HT-29 (cell line): ENCODE measurements at regions not wholly inside any gene's neighbourhood (a gene's known extent, or its start where the extent isn't known, plus 50 kb on each side); places are given as distances from the start of the nearest gene placed in this dataset.

ENCODE experiments used
- DNase-seq: peaks from one replicate; pipeline ENCODE4 v3.0.0-alpha.2; 2015; ENCODE audit warnings: low spot score

DNA sequence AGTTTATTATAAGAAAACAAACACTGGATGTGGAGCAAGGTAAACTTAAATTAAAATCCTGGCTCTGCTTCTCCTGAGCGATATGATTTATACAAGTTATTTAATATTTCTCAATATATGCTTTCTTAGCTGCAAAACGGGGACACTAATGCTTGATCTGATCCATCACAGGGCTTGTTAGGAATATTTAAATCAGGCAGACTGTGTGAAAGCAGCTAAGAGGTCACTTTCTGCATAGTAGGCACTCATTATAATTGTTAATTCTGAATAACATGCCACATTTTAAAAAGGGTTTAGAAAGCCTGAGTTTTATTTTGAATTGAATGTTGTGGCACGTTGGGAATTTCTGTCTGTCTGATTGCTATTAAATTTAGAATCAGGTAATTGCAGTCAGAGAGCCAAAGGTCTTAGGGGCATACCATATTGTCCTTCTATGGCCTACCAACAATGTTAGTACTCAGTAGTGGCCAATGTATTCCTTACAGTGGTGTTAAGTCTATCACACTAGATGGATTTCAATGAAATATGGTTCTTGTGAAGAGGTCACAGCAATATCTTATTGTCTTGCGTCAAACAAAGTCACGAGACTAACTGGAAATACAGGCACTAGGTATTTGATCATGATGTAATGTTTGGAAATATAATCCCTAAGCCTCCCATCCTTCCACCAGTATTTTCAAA is 890.0 kb upstream of the CDH8 start:
- DNase-seq, result no peak

DNA sequence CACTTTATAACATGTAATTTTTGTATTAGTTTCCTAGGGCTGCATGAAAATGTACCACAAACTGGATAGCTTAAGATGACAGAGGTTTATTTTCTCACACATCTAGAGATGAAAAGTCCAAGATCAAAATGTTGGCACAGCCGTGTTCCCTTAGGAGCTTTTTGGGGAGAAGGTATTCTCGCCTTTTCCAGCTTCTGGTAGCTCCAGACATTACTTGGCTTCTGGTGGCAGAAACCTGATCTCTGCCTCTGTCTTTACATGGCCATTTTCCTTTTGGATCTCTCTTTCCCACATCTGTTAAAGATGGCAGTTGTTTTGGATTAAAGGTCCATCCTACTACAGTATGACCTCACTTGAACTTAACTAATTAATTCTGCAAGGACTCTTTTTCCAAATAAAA is 885.7 kb upstream of the CDH8 start:
- DNase-seq, result no peak

DNA sequence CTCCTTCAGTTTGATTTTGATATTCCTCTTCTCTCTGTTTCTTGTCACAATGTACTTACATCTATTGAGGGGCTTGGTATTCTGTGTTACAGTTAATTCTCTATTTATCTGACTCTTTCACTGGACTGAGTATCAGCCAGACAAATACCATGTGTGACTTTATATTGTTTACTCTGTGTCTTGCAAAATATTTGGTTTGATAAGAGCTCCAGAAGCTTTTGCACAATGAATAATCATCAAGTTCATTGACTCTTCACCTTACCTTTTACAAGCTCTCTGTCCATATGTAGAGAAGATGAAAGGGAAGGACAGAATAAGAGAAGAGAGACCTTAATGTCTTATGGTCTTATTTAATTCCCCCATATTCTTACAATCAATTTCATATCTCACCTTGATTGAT is 877.7 kb upstream of the CDH8 start:
- DNase-seq, result no peak

DNA sequence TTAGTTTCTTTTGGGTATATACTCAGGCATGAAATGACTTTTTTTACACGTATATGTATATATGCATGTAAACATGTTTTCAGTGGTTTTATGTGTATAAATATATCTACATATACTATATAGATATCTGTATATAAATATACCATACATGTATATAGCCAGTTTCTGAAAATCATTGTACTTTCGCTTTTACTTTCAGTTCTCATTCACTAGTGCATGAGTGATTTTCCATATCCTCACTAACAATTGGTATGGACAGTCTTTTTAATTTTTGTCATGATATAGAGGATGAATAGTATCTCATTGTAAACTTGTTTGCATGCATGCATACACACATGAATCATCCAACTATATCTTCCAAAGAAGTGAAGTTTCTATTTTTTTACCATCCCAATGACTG is 877.1 kb upstream of the CDH8 start:
- no peak for DNase-seq

DNA sequence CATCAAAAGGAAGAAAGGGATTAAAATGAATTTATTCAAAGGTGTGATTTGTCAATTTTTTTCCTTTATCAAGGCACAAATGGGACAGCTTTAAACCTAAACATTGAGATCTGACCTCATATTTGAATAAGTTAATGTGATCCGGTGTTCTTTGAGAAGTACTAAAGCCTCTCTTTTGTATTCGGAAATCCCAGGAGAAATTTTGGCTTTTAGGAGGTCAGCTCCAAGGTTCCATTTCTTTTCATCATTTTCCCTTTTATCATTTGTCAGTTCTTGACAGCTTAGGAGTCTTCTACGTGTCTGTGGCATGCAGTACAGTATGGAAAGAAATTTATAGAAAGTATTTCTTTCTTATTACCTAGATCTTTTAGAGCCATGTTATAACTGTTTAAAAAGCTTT is 873.4 kb upstream of the CDH8 start:
- no peak for DNase-seq

DNA sequence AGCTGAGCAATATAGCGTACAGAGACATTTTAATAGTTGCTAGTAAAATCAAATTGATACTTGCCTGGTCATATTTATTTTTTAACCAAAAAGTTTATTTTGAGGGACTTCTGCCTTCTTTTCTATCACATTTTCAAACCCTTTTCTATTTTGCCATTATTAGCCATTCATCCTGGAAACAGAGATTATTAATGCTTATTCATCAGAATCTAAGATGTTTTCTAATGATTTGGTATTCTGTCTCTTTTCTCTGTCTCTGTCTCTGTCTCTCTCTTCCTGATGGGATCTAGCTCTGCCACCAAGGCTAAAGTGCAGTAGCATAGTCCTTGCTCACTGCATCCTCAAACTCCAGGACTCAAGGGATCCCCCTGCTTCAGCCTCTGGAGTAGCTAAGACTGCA is 871.3 kb upstream of the CDH8 start:
- no peak for DNase-seq

DNA sequence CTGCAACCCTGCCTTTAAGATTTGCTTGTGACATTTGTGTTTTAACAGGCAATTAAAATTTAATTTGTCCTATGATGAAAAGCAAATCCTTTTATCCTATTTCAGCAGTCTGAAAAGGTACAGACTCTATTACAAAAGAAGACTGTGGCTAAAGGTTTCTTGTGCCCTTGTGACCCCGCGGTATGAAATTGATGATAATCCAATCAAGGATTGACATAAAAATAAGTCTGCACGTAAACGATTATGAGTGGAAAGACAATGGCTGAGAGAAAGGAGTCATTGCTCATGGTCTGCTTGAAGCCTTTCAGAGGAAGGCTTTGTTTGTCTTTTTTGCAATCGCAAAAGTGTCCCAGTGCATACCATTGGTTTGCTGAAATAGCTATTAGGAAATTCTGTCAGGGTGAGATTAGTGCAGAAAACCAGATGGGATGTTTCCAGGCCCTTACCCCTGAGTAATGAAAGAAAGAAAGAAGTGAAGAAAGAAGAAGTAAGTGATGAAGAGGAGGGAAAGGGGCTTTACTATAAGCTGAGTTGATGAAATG is 867.8 kb upstream of the CDH8 start:
- no peak for DNase-seq

DNA sequence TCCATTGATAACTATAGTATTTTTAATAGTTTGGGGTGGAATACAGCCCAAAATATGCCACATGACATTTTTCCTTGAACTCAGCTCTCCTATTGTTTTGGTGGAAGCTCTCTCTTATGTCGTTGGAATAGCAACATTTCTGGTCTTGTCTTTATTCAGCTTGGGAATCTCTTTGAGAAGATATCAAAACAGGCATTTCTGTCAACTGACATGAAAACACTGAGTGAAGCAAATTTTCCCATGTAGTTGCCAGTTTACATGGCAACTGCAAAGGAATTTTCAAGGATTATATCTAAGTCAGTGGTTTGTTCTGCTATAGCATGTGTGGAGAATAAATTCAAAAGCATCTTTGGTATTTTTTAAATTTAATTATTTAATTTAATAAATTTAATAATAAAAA is 863.5 kb upstream of the CDH8 start:
- DNase-seq, result no peak

DNA sequence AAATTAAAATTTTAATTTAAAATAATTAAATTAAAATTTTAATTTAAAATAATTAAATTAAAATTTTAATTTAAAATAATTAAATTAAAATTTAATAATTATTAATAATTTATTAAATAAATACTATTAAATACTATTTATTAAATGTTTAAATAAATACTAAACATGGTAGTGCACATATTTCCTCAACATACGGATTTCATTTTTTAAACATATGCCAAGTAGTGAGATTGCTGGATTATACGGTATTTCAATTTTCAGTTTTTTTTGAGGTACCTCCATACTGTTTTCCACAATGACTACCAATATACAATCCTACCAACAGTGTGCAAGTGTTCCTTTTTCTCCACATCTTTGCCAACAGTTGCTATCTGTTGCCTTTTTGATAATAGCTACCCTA is 852.9 kb upstream of the CDH8 start:
- DNase-seq, result no peak

DNA sequence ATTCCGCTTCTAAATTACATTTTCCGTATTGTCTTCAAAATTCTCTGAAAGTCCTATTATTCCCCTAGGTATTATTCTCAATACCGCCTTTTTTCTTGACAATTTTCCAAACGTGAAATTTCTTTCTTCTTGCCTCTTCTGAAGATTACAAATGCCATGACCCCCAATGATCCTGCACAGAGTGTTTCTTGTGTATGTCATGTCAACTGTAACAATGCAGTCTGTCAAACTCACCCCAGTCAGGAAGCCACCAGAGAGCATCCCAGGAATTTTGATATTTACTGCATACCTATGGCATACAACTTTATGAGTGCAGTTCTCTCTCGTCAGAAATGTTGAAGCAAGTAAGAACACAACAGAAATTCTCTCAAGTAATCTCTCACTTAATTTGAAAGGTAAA is 847.3 kb upstream of the CDH8 start:
- no peak for DNase-seq

DNA sequence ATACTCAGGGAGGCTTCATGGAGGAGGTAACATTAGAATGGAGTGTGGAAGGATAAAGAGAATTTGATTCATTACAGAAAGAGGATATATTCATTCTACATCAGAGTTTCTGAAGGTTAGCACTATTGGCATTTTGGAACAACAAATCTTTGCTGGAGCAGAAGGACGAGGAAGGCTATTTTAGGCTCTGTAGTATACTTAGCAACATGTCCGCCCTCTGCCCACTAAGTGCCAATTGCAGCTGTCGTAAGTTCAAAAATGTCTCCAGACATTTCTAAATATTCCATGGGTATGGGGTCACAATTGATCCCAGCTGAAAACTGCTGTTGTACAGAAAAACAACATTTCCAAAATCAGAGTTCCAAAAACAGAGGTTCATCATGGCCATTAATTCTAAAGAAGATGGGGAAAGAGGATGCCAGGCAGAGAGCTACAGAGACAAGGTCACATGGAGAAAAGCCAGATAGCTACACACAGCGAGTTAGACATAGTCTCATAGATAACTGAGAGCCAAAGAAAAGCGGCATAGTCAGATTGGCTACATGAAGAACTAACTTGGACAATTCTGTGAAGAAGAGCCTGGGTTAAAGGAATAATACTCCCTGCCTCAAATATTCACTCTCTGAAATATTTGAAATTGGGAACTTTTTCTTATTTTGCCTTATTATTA is 846.4 kb upstream of the CDH8 start:
- no peak for DNase-seq

DNA sequence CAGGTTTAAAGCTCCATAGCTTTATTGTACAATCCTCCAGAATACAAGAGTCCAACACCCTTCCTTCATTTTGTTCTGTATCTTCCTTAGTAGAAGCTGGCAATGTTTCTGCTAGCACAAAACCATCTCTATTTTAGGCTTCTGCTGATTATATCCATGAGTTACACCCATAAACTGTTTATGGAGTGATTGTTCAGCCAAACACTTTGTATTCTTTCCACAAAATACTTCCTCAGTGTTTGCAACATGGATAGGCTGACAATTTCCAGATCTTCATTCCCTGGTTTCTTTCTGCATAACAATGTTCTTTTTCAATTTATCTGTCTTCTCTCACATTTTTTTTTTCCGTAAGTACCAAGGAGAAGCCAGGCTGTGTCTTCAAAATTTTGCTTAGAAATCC is 839.9 kb upstream of the CDH8 start:
- DNase-seq, result no peak

DNA sequence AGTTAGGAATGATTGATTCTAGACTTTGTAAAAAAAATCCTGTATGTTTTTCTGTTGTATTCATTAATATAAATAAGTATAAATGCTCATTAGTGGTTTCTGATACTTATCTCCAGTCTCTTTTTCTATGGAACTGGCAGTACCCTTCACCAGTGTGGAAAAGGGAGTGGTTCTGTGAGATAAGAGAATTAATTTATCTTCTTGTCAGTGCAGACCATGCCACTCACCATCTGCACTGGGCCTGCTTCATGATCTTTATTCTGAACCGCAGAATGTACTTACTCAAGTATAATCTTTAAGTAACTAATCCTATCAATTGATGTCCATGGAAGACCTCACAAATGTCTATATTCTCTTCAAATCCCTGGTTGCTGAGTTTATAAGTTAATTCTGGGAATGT is 836.1 kb upstream of the CDH8 start:
- no peak for DNase-seq

DNA sequence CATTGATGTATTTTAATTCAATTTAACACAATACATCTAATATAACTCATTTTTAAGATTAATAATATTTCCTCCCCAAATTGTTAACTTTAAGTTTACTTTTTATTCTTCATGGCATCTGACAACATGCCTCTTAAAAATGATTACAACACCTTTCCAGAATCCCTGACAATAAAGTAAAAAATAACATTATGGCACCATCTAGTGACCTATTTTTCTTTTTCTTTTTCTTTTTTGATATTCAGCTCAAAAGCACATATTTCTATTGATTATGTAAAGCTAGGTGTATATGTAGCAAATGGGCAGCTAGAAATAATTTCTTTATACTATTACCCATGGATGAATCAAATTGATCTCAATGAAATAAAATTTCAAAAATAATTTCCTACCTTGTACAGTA is 834.3 kb upstream of the CDH8 start:
- DNase-seq, result no peak

DNA sequence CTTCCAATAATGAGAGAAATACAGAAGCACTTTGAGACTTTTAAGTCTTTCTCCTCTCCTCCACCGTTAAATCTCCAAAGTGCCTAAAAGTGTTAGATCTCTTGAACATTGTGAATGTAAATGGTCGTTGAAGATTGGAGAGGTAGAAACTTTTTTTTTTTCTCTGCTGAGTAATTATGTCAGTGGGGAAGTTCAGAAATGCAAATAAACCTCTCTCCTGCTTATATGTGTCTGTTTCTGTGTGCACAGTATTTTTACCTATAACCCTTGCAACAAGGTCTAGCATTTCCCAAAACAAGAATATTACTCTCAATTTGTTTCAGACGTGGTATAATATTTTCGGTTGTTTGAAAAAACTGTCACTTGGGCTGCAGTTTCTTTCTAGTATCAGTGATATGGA is 833.6 kb upstream of the CDH8 start:
- DNase-seq, result no peak

DNA sequence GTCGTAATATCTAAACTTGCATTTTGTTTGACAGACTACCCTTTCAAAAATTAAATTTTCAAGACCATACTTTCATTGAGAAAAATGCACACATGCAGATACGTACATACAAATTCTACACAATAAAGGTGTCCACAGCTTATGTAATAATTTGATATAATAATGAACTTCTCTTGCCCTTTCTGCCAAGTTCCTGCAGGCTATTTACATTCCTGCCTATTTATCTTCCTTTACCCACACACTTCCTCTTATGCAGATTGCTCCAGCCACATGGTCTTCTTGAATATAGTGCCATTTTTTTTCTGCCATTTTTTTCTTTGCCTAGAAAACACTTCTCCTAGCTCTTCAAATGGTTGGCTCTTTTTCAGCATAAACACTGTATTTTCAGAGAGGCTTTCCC is 826.9 kb upstream of the CDH8 start:
- no peak for DNase-seq

DNA sequence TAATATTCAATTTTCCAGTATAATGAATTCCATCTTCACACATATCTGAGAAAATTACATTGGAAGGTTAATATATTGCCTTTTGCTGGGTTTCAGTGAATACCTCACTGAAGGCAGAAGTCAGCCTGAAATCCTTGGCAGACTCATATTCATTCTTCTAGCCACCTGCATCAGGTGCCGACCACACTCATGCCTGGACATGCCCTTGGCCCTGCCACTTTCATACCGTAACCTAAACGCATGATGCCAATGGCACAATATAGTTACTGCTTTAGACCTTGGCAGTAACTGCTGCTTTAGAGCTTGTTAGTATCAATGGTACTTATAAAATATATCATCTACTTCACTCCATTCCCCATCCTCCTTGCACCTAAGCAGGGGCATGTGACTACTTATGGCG is 817.6 kb upstream of the CDH8 start:
- DNase-seq, result no peak

DNA sequence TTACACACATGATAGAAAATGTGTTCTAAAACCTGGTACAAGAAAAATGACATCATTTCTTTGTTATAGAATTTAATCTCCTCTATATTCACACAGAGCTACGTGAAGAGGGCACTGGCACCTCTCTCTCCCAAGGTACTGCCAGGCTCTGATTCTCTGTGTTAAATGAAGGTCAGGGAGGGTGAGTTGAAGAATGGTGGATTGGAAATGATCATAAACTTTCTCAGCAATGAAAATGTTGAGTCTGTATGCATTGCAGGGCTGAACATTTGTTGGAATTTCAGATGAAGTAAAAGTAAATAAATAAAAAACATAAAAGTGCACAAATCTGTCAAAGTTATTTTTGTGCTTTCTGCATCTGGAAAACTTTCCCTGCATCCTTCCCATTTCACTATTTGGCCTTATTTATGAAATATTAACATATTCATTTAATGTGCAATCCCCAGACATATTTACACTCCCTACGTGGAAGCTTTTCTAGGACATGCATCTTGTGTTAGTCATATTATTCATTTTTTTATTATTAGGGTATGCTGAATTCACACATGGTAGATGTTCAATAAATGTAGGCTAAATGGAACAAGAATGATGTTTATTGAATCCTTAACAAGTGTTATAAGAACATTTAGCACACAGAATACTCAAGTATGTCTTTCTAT is 810.3 kb upstream of the CDH8 start:
- DNase-seq, result no peak

DNA sequence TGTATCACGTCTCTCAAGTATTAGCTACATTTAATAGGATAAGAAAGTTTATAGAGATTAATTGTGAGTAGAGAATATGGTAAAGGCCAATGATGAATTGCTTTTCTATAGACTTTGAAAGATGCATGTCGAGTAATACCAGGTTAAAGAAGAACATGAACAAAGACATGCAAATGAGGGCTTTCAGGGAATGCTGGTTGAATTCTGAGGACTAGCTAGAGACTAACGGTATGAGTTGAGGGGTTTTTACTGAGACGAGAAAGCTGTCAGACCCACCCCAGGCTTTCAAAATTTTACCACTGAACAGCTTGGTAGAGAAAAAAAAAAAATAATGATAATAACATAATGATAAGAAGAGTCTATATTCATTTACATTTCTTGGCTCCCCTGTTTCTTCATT is 796.0 kb upstream of the CDH8 start:
- no peak for DNase-seq

DNA sequence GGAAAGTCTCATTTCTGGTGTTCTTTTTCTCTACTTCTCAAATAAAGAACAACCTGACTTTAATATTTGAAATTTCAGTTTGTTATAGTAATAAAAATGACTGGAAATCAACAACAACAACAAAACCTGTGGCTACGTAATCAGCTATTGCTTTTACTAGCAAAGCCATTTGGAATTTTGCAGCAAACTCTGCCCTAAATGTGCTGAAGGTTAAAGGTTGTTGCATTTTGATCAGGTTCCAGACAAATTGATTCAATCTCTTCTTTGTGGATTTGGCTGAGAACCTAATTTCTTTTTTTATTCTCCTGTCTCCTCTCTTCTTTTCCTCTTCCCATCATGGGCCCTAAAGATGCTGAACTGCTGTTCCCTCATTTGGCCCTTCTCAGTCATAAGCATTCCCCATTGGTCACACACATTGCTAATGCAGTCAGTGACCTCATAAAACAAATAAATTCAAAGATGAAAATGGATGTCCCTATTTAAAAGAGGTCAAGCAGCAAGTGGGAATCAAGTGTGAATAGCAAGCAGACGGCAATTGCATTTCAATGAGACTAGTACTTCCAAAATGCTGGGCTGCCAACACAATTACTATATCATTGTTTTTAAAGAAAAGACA is 795.1 kb upstream of the CDH8 start:
- DNase-seq, result no peak

DNA sequence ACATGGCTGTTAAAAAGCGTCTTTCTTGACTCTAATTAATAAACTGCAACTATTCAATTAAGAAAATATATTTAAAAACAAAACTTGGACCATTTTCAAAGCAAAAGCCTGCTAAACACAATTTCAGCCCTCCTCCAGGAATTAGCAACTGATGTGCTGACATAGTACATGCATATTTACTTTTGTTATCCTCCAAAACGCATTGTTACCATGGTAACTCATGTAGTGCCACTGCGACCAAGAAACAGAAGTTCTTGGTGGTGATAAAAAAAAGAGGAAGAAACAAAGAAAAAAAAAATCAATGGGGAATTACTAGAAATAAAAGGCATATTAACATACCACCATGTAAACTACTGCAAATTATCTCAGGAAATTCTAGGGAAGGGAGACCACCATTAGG is 793.4 kb upstream of the CDH8 start:
- no peak for DNase-seq

DNA sequence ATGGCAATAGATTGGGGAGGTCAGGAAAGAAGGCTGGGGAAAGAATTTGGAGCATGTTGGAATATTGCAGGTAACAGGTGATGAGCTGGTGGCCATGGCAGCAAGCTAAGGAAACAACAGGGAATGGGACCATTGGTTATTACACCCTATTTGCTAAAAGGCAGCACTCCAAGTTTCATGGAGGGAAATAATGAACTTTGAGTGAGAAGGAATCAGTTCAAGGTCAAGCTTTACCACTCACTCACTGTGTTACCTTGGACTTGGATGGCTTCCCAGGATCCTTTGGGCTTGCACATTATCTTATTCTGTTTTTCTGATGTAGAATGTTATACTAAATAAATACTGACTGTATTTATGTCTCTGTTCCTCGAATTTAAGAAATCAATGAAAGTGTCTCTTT is 792.8 kb upstream of the CDH8 start:
- no peak for DNase-seq

DNA sequence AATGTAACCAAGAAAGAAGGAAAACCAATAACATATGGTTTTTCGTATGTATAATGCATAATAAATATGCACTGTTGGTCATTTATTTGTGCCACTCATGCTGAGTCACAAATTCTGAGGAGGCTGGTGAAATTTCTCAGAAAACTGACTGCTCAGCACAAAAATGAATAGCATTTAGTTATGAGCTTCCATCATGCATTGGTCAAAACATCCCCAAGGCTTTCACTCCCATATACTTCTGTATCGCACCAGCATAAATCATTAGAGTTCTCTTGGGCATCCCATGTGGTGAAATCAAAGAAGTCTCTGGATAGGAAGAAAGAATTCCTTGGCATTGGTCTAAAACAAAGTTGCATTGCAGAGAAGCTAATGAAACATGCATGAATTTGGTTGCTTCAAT is 785.6 kb upstream of the CDH8 start:
- DNase-seq, result no peak
